Tibial nerve (tissue), 4 donors: ENCODE measurements at regions not wholly inside any gene's neighbourhood (a gene's known extent, or its start where the extent isn't known, plus 50 kb on each side); places are given as distances from the start of the nearest gene placed in this dataset.

Experiments used
- EP300 ChIP-seq, 2 donors: sonication (generic); formaldehyde crosslinking; IDR thresholded peaks; one replicate each; pipeline ENCODE4 v1.6.1; 2017; ENCODE audit warnings: antibody characterized with exemption in 2 of 2, mild to moderate bottlenecking in 1 of 2
- POLR2A ChIP-seq, 2 donors: fragments of 450-650 bp; IDR thresholded peaks; one replicate each; pipeline ENCODE4 v1.6.1; 2017; ENCODE audit warnings: antibody characterized with exemption in 2 of 2, mild to moderate bottlenecking in 2 of 2, moderate library complexity in 2 of 2
- TF ChIP-seq, protein P1 (sequence below), 5 experiments: fragments of 200-600 bp in 3 of 5; fragments of 450-650 bp in 2 of 5; sonication (generic) in 3 of 5; IDR thresholded peaks; one replicate each; pipeline ENCODE4 v1.5.1; 2016 to 2019; ENCODE audit warnings: antibody characterized with exemption in 5 of 5, mild to moderate bottlenecking in 3 of 5, moderate library complexity in 2 of 5

DNA sequence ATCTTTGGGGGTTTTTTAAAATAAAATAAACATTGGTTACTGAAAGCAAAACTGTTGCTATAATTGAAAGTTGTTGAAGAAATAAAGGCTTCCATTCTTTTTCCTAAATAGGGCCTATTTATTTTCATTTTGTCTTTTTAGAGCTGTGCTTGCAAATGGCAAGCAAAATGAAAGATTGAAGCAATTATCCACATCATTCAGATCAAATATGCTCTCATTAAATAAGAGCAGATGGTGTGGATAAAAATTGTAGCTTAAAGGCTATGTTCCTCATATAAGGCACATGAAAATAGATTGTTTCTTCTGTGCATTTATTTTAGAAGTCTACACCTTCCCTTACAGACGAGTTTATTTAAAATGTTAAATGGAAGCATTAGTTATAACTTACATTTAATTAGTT is 1317.7 kb downstream of the MRPL39 start:
- TF ChIP-seq POLR2A (IDR thresholded peaks at IDR 0.05): no peak
- TF ChIP-seq, protein P1, sequence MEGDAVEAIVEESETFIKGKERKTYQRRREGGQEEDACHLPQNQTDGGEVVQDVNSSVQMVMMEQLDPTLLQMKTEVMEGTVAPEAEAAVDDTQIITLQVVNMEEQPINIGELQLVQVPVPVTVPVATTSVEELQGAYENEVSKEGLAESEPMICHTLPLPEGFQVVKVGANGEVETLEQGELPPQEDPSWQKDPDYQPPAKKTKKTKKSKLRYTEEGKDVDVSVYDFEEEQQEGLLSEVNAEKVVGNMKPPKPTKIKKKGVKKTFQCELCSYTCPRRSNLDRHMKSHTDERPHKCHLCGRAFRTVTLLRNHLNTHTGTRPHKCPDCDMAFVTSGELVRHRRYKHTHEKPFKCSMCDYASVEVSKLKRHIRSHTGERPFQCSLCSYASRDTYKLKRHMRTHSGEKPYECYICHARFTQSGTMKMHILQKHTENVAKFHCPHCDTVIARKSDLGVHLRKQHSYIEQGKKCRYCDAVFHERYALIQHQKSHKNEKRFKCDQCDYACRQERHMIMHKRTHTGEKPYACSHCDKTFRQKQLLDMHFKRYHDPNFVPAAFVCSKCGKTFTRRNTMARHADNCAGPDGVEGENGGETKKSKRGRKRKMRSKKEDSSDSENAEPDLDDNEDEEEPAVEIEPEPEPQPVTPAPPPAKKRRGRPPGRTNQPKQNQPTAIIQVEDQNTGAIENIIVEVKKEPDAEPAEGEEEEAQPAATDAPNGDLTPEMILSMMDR (IDR thresholded peaks at IDR 0.05): no peak
- no peak for TF ChIP-seq EP300 (IDR thresholded peaks at IDR 0.05)
